ENCODE measurements at regions not wholly inside any gene's neighbourhood (a gene's known extent, or its start where the extent isn't known, plus 50 kb on each side); places are given as distances from the start of the nearest gene placed in this dataset.

GRCh38 chr3:174786825-174787224, 72.3 kb upstream of the NAALADL2 start:
- no peak overlapping the region for H3K23ac ChIP-seq (ENCODE audit: insufficient read length)
- H4K5ac ChIP-seq (ENCODE audit: insufficient read length, low read depth, low read length), result no peak overlapping the region
- H3K36me3 ChIP-seq (ENCODE audit: control insufficient read depth in 2 of 4, insufficient read depth in 4 of 4, low read length in 3 of 4), result no peaks in the 10 kb centered on the region
- H3K23me2 ChIP-seq (ENCODE audit: low read depth, low read length), result no peaks in the 10 kb centered on the region
- no peak for DNase-seq (ENCODE audit: low read depth in 1 of 2, low spot score in 2 of 2)
- no peaks in the 10 kb centered on the region for H3K4me1 ChIP-seq (replicated peaks in 1 of 4; ENCODE audit: control insufficient read depth in 3 of 4, insufficient read depth in 4 of 4, low read length in 3 of 4)
- H3K27me3 ChIP-seq (replicated peaks in 1 of 4; ENCODE audit: control insufficient read depth in 3 of 4, extremely low read depth in 1 of 4, insufficient read depth in 3 of 4, low read length in 3 of 4), result no peaks in the 10 kb centered on the region
- no peak overlapping the region for H3K14ac ChIP-seq (ENCODE audit: insufficient read length)
- no peak overlapping the region for H3K4ac ChIP-seq (replicated peaks; ENCODE audit: insufficient read length, low read depth, low read length)
- FAIRE-seq, result no peak
- POLR2A ChIA-PET (ENCODE audit: partially characterized antibody), result no interaction called here
- no peak overlapping the region for H3K56ac ChIP-seq (replicated peaks; ENCODE audit: insufficient read length, low read depth, low read length)
- no peak overlapping the region for H3K9ac ChIP-seq (replicated peaks in 1 of 4; ENCODE audit: extremely low read depth in 1 of 4, low read depth in 3 of 4, low read length in 3 of 4)
- no peak overlapping the region for H3K18ac ChIP-seq (ENCODE audit: extremely low read depth, low read length)
- no peak overlapping the region for H4K91ac ChIP-seq (replicated peaks; ENCODE audit: insufficient read length, low read length)
- H2BK5ac ChIP-seq (ENCODE audit: low read depth, low read length), result no peak overlapping the region
- H3K9me3 ChIP-seq (ENCODE audit: insufficient read depth in 2 of 2, low read depth in 1 of 2, low read length in 1 of 2), result no peaks in the 10 kb centered on the region
- 93% methylated on average over 2 of the region's 2 CpGs; no CpG with 5 or more reads in 1 of the 2 experiments for WGBS, 2 experiments (ENCODE audit: extremely low coverage in 1 of 2, insufficient coverage in 1 of 2, insufficient read length in 1 of 2, insufficient replicate concordance in 2 of 2, low coverage in 1 of 2, low lambda C conversion rate in 2 of 2, missing lambda C conversion rate in 1 of 2)
- H2AK5ac ChIP-seq (ENCODE audit: low read depth, low read length), result no peak overlapping the region
- no peak for TF ChIP-seq RFX5 (IDR thresholded peaks at IDR 0.05; ENCODE audit: borderline replicate concordance, low read depth, low read length)
- no peak for TF ChIP-seq BRCA1 (IDR thresholded peaks at IDR 0.05; ENCODE audit: low read depth, low read length)
- TF ChIP-seq CTCF (IDR thresholded peaks at IDR 0.05; ENCODE audit: control extremely low read depth in 1 of 3, insufficient read depth in 1 of 3, low read depth in 1 of 3, low read length in 3 of 3), result no peak
- H4K8ac ChIP-seq (ENCODE audit: extremely low read depth, insufficient read depth, low read length), result no peak overlapping the region
- H3K27ac ChIP-seq (ENCODE audit: low read depth, low read length), result no peak overlapping the region
- no peaks in the 10 kb centered on the region for H3K79me1 ChIP-seq (ENCODE audit: low read depth, low read length)
- H3K4me3 ChIP-seq (ENCODE audit: extremely low read depth in 1 of 4, insufficient read depth in 2 of 4, low read depth in 3 of 4, low read length in 4 of 4), result no peak overlapping the region
- no peak overlapping the region for H2BK20ac ChIP-seq (ENCODE audit: low read length)
- no peak overlapping the region for H2AFZ ChIP-seq (ENCODE audit: low read length)
- H2BK15ac ChIP-seq (ENCODE audit: low read length), result no peak overlapping the region
- H4K20me1 ChIP-seq (replicated peaks in 1 of 2; ENCODE audit: control insufficient read depth in 1 of 2, insufficient read depth in 2 of 2, low read length in 2 of 2), result no peaks in the 10 kb centered on the region
- H3K79me2 ChIP-seq (ENCODE audit: control insufficient read depth in 1 of 2, insufficient read depth in 2 of 2, low read length in 2 of 2), result no peaks in the 10 kb centered on the region
- no peak overlapping the region for H2BK120ac ChIP-seq (replicated peaks; ENCODE audit: low read depth, low read length)
- H2BK12ac ChIP-seq (ENCODE audit: low read depth, low read length), result no peak overlapping the region
- no peak overlapping the region for H3K4me2 ChIP-seq (ENCODE audit: insufficient read depth in 1 of 2, low read depth in 2 of 2, low read length in 2 of 2)
- CTCF ChIA-PET (ENCODE audit: partially characterized antibody), result no interaction called here
